Fibroblast of skin of scalp (primary cell): ENCODE measurements at regions not wholly inside any gene's neighbourhood (a gene's known extent, or its start where the extent isn't known, plus 50 kb on each side); places are given as distances from the start of the nearest gene placed in this dataset.

Experiments
- DNase-seq: peaks from one replicate; pipeline ENCODE4 v3.0.0-alpha.2; 2013

- no peak for DNase-seq
These were observed 177.8 kb upstream of the EEA1 start for GRCh38 chr12:93106910-93107309.

GRCh38 chr12:93107514-93108312 is 178.6 kb upstream of the EEA1 start:
- DNase-seq: no peak

GRCh38 chr12:93108985-93109384 is 179.9 kb upstream of the EEA1 start:
- peak; percentile 83 for DNase-seq

GRCh38 chr12:93109551-93110203 is 180.6 kb upstream of the EEA1 start:
- peak; percentile 49 for DNase-seq

GRCh38 chr12:93111773-93112172 is 182.7 kb upstream of the EEA1 start:
- DNase-seq: no peak

- DNase-seq: no peak
These were observed 184.4 kb upstream of the EEA1 start for GRCh38 chr12:93113317-93114006.

- DNase-seq: peak; percentile 81
These were observed 186.1 kb upstream of the EEA1 start for GRCh38 chr12:93115198-93115601.

GRCh38 chr12:93115646-93116045 is 186.6 kb upstream of the EEA1 start:
- peak; percentile 69 for DNase-seq

- DNase-seq: no peak
These were observed 187.5 kb upstream of the EEA1 start for GRCh38 chr12:93116632-93117031.

GRCh38 chr12:93121729-93122488 is 192.8 kb upstream of the EEA1 start:
- peak; percentile 91 for DNase-seq

- no peak for DNase-seq
These were observed 193.5 kb upstream of the EEA1 start for GRCh38 chr12:93122569-93123091.

GRCh38 chr12:93125126-93125525 is 196.0 kb upstream of the EEA1 start:
- peak; percentile 38 for DNase-seq

- no peak for DNase-seq
These were observed 197.0 kb upstream of the EEA1 start for GRCh38 chr12:93126069-93126474.

- DNase-seq: no peak
These were observed 198.0 kb upstream of the EEA1 start for GRCh38 chr12:93127107-93127560.

- peak; percentile 80 for DNase-seq
These were observed 198.7 kb upstream of the EEA1 start for GRCh38 chr12:93127582-93128331.

GRCh38 chr12:93128332-93128707 is 199.2 kb upstream of the EEA1 start:
- no peak for DNase-seq

- DNase-seq: no peak
These were observed 201.4 kb upstream of the EEA1 start for GRCh38 chr12:93130366-93131054.

- no peak for DNase-seq
These were observed 204.3 kb upstream of the EEA1 start for GRCh38 chr12:93133361-93133760.

GRCh38 chr12:93134175-93134890 is 205.2 kb upstream of the EEA1 start:
- no peak for DNase-seq

GRCh38 chr12:93134893-93135285 is 205.8 kb upstream of the EEA1 start:
- no peak for DNase-seq
